WTC11 (cell line): ENCODE measurements at regions not wholly inside any gene's neighbourhood (a gene's known extent, or its start where the extent isn't known, plus 50 kb on each side); places are given as distances from the start of the nearest gene placed in this dataset.
"Not testable (repeated sequence)": the region's sequence is repeated elsewhere in the genome, so short reads cannot be mapped to it uniquely, and the experiment has no call there.

Experiments
- ATAC-seq: fragments of 200-7000 bp; cut with Tn5 transposase; 2 replicates; pipeline ENCODE4 v1.10.0; 2021; ENCODE audit warnings: mild to moderate bottlenecking, moderate library complexity
- CTCF ChIA-PET: fragments of 300-600 bp; sonication (Branson Sonifier 250); formaldehyde crosslinking; loops from one replicate; lab custom pipeline; 2021; ENCODE audit warnings: antibody characterized with exemption; lab: Charles Lee
- POLR2A ChIA-PET: fragments of 350-600 bp; sonication (Branson Sonifier 250); formaldehyde crosslinking; loops from one replicate; lab custom pipeline; 2021; ENCODE audit warnings: antibody characterized with exemption; lab: Charles Lee
- DNase-seq: peaks from one replicate; pipeline ENCODE4 v3.0.0; 2021; ENCODE audit warnings: low spot score
- H3K27ac Mint-ChIP-seq: 2 replicates; pipeline ENCODE4 v1.8.0; 2021; ENCODE audit warnings: mixed read lengths
- H3K27me3 Mint-ChIP-seq: 2 replicates; pipeline ENCODE4 v1.8.0; 2021; ENCODE audit warnings: low read depth, mild to moderate bottlenecking, moderate library complexity, mixed read lengths
- H3K36me3 Mint-ChIP-seq: 2 replicates; pipeline ENCODE4 v1.8.0; 2021; ENCODE audit warnings: mixed read lengths
- H3K4me1 Mint-ChIP-seq: 2 replicates; pipeline ENCODE4 v1.8.0; 2022; ENCODE audit warnings: mixed read lengths
- H3K4me3 Mint-ChIP-seq: 2 replicates; pipeline ENCODE4 v1.8.0; 2021; ENCODE audit warnings: mild to moderate bottlenecking, moderate library complexity, mixed read lengths
- H3K9me3 Mint-ChIP-seq: 2 replicates; pipeline ENCODE4 v1.8.0; 2021; ENCODE audit warnings: mixed read lengths
- CTCF ChIP-seq: fragments of 200-600 bp; IDR thresholded peaks from 2 replicates; pipeline ENCODE4 v1.8.0; 2022; ENCODE audit warnings: antibody characterized with exemption
- E2F1 ChIP-seq: sonication (generic); formaldehyde crosslinking; IDR thresholded peaks from 2 replicates; pipeline ENCODE4 v1.8.0; 2022; ENCODE audit warnings: mild to moderate bottlenecking, missing genetic modification reagents
- FOXP1 ChIP-seq: sonication (generic); formaldehyde crosslinking; IDR thresholded peaks from 2 replicates; pipeline ENCODE4 v1.8.0; 2022; ENCODE audit warnings: missing genetic modification reagents, mild to moderate bottlenecking, moderate library complexity, borderline replicate concordance
- GRHL2 ChIP-seq: fragments of 250-450 bp; sonication (Bioruptor Pico); IDR thresholded peaks from 2 replicates; pipeline ENCODE4 v1.8.0; 2022; ENCODE audit warnings: mild to moderate bottlenecking, moderate library complexity; ENCODE audit not compliant: insufficient replicate concordance, severe bottlenecking
- GTF2I ChIP-seq: fragments of 250-450 bp; sonication (Bioruptor Pico); conservative IDR thresholded peaks from 2 replicates; pipeline ENCODE4 v1.4.0; 2021; ENCODE audit warnings: mild to moderate bottlenecking
- JAZF1 ChIP-seq: fragments of 250-450 bp; sonication (Bioruptor Pico); IDR thresholded peaks from 2 replicates; pipeline ENCODE4 v1.9.0; 2021; ENCODE audit warnings: moderate library complexity, mild to moderate bottlenecking, inconsistent platforms
- MYBL2 ChIP-seq: sonication (generic); formaldehyde crosslinking; IDR thresholded peaks from 2 replicates; pipeline ENCODE4 v1.8.1; 2023; ENCODE audit warnings: mild to moderate bottlenecking, moderate library complexity, missing genetic modification reagents
- SP1 ChIP-seq: sonication (generic); formaldehyde crosslinking; conservative IDR thresholded peaks from 2 replicates; pipeline ENCODE4 v1.8.1; 2022; ENCODE audit warnings: missing genetic modification reagents
- ZNF281 ChIP-seq: sonication (generic); formaldehyde crosslinking; IDR thresholded peaks from 2 replicates; pipeline ENCODE4 v1.8.0; 2023; ENCODE audit warnings: mild to moderate bottlenecking, missing genetic modification reagents
- ZNF532 ChIP-seq: fragments of 250-450 bp; sonication (Bioruptor Pico); IDR thresholded peaks from 2 replicates; pipeline ENCODE4 v1.9.0; 2021; ENCODE audit warnings: mild to moderate bottlenecking, borderline replicate concordance
- TF ChIP-seq, protein P1 (sequence below): sonication (generic); formaldehyde crosslinking; IDR thresholded peaks from 2 replicates; pipeline ENCODE4 v1.8.1; 2023; ENCODE audit warnings: mild to moderate bottlenecking, missing genetic modification reagents, moderate library complexity

DNA sequence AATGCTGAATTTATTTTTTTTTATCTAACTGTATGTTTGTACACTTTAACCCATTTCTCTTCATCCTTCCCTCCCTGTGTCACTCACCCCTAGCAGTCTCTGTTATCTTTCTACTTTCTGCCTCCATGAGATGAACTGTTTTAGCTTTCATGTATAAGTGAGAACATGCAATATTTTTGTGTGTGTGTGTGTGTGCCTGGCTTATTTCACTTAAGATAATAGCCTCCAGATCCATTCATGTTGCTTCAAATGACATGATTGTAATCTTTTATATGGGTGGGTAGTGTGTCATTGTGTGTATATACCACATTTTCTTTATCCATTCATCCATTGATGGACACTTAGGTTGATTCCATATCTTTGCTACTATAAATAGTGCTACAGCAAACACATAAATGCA is 1023.9 kb downstream of the TLE1 start (continued):
- TF ChIP-seq, protein P1, sequence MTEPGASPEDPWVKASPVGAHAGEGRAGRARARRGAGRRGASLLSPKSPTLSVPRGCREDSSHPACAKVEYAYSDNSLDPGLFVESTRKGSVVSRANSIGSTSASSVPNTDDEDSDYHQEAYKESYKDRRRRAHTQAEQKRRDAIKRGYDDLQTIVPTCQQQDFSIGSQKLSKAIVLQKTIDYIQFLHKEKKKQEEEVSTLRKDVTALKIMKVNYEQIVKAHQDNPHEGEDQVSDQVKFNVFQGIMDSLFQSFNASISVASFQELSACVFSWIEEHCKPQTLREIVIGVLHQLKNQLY (CRISPR knock-in tag), result no peak
- no peak for TF ChIP-seq ZNF532 (CRISPR knock-in tag)

DNA sequence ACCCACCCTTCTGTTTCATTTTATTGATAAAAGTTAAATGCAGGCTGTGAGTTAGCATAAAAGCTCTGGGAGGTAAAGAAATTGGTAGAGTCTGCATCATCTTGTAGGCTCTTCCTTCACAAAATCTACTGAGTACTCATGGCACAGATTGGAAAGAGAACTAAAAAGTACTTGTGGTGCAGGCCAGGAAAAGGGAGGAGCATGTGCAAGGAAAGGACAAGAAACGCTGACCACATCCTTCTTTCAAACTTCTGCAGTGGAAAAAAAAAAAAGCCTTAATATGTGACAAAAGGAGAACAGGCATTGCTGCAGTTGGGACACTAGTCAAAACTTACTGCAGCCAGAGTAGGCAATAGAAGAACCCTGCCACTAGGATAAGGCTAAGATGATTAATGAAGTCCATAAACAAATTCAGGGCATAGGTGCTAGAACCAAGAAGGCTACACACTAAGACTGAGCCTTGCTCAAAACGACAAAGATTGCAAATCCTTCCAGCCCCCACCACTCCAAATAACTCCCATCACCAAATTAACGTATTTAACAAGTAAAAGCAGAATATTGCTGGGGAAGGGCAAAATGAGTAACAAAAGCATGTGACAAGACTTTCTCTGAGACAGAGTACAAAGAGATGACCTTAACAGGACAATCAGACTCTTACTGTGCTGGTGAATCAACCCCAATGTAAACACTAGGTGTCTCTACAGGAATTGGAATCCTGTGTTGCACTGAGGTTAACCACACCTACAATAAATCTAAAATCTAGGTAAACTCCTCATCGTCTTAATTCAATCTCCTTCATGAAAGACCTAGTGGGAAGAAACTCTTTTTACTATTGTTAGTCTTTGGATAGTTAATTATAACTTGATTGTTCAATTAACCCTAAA is 1024.8 kb downstream of the TLE1 start:
- TF ChIP-seq GRHL2 (CRISPR knock-in tag), result no peak
- TF ChIP-seq FOXP1 (CRISPR knock-in tag), result no peak
- no peak for TF ChIP-seq JAZF1
- TF ChIP-seq GTF2I (CRISPR knock-in tag), result no peak
- no peak for TF ChIP-seq ZNF281
- no peak for TF ChIP-seq CTCF
- no peak for TF ChIP-seq E2F1 (CRISPR knock-in tag)
- no peak for TF ChIP-seq SP1 (CRISPR knock-in tag)
- no peak for TF ChIP-seq MYBL2 (CRISPR knock-in tag)
- Mint-ChIP-seq H3K4me1 (no peaks in the 10 kb centered on the region), H3K36me3 (peaks cover 30% of the 10 kb centered on the region), H3K27me3 (no peaks in the 10 kb centered on the region; the same call in 1 of the 2 replicates), H3K9me3 (peaks cover 41% of the 10 kb centered on the region), H3K27ac (no peak overlapping the region), H3K4me3 (no peak overlapping the region)
- ChIA-PET CTCF (no interaction called here), POLR2A (no interaction called here)
- ATAC-seq, result peak; percentile 72
- no peak for DNase-seq

DNA sequence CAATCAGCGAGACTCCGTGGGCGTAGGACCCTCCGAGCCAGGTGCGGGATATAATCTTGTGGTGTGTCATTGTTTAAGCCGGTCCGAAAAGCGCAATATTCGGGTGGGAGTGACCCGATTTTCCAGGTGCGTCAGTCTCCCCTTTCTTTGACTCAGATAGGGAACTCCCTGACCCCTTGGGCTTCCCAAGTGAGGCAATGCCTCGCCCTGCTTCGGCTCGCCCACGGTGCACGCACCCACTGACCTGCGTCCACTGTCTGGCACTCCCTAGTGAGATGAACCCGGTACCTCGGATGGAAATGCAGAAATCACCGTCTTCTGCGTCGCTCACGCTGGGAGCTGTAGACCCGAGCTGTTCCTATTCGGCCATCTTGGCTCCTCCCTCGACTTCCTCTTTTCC is 1029.6 kb downstream of the TLE1 start:
- H3K27ac Mint-ChIP-seq, ATAC-seq, H3K4me3 Mint-ChIP-seq, H3K27me3 Mint-ChIP-seq, CTCF ChIA-PET, H3K4me1 Mint-ChIP-seq, POLR2A ChIA-PET, DNase-seq: not testable (repeated sequence)
- Mint-ChIP-seq H3K9me3 (peaks cover 41% of the 10 kb centered on the region), H3K36me3 (peaks cover 27% of the 10 kb centered on the region)
